ENCODE measurements at regions not wholly inside any gene's neighbourhood (a gene's known extent, or its start where the extent isn't known, plus 50 kb on each side); places are given as distances from the start of the nearest gene placed in this dataset.

- H3K9me3 ChIP-seq (ENCODE audit: low read depth), result no peaks in the 10 kb centered on the region
- TF ChIP-seq, protein P1, sequence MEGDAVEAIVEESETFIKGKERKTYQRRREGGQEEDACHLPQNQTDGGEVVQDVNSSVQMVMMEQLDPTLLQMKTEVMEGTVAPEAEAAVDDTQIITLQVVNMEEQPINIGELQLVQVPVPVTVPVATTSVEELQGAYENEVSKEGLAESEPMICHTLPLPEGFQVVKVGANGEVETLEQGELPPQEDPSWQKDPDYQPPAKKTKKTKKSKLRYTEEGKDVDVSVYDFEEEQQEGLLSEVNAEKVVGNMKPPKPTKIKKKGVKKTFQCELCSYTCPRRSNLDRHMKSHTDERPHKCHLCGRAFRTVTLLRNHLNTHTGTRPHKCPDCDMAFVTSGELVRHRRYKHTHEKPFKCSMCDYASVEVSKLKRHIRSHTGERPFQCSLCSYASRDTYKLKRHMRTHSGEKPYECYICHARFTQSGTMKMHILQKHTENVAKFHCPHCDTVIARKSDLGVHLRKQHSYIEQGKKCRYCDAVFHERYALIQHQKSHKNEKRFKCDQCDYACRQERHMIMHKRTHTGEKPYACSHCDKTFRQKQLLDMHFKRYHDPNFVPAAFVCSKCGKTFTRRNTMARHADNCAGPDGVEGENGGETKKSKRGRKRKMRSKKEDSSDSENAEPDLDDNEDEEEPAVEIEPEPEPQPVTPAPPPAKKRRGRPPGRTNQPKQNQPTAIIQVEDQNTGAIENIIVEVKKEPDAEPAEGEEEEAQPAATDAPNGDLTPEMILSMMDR (IDR thresholded peaks at IDR 0.05; ENCODE audit: low read depth, low read length), result no peak
These were observed 132.8 kb upstream of the UGT8 start for GRCh38 chr4:114465766-114466165.

DNA sequence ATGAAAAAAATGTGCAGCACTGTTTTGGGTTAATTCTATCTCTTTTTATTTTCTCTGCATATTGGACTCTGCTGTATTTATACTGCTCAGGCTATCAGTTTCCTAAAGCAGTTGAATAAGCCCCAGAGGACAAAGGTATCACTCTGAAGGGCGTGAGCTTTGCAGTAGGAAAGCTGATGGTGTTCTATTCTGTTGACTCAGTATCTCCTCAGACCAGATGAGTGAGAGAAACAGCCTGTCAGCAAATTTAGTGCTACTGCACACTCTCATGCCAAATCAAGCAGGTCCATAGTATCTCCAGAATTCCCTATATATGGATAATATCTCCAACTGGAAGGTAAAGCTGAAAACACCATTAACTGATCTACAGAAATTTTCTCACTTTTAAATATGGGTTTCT lies 132.3 kb upstream of the UGT8 start:
- no peak for DNase-seq (ENCODE audit: low read depth in 1 of 2, low spot score in 1 of 2)
- TF ChIP-seq, protein P1 (IDR thresholded peaks at IDR 0.05; ENCODE audit: low read depth, low read length), result no peak
- Histone ChIP-seq H3K4me1 (ENCODE audit: low read depth) (no peaks in the 10 kb centered on the region), H3K27me3 (no peaks in the 10 kb centered on the region), H3K9me3 (ENCODE audit: low read depth) (no peaks in the 10 kb centered on the region), H3K27ac (no peak overlapping the region), H3K4me3 (no peak overlapping the region), H3K36me3 (no peaks in the 10 kb centered on the region)

More at GRCh38 chr4:114465766-114466165, 132.8 kb upstream of the UGT8 start:
- no peaks in the 10 kb centered on the region for H3K36me3 ChIP-seq
- no peaks in the 10 kb centered on the region for H3K27me3 ChIP-seq
- no peak for DNase-seq (ENCODE audit: low read depth in 1 of 2, low spot score in 1 of 2)
- H3K4me3 ChIP-seq, result no peak overlapping the region
- no peak overlapping the region for H3K27ac ChIP-seq
- H3K4me1 ChIP-seq (ENCODE audit: low read depth), result no peaks in the 10 kb centered on the region

- no peak overlapping the region for H3K4me3 ChIP-seq
- DNase-seq (ENCODE audit: low read depth in 1 of 2, low spot score in 1 of 2), result no peak
- TF ChIP-seq, protein P1 (IDR thresholded peaks at IDR 0.05; ENCODE audit: low read depth, low read length), result no peak
These were observed 126.2 kb upstream of the UGT8 start for GRCh38 chr4:114472269-114473032.

GRCh38 chr4:114474188-114474800 lies 124.3 kb upstream of the UGT8 start:
- H3K36me3 ChIP-seq, result no peaks in the 10 kb centered on the region
- TF ChIP-seq, protein P1 (IDR thresholded peaks at IDR 0.05; ENCODE audit: low read depth, low read length), result no peak
- no peak for DNase-seq (ENCODE audit: low read depth in 1 of 2, low spot score in 1 of 2)
- H3K27me3 ChIP-seq, result no peaks in the 10 kb centered on the region
- no peak overlapping the region for H3K4me3 ChIP-seq
- H3K4me1 ChIP-seq (ENCODE audit: low read depth), result no peaks in the 10 kb centered on the region
- no peaks in the 10 kb centered on the region for H3K9me3 ChIP-seq (ENCODE audit: low read depth)
- no peak overlapping the region for H3K27ac ChIP-seq

More at GRCh38 chr4:114472269-114473032, 126.2 kb upstream of the UGT8 start:
- Histone ChIP-seq H3K27me3 (no peaks in the 10 kb centered on the region), H3K27ac (no peak overlapping the region), H3K36me3 (no peaks in the 10 kb centered on the region), H3K4me1 (ENCODE audit: low read depth) (no peaks in the 10 kb centered on the region), H3K9me3 (ENCODE audit: low read depth) (no peaks in the 10 kb centered on the region)

DNA sequence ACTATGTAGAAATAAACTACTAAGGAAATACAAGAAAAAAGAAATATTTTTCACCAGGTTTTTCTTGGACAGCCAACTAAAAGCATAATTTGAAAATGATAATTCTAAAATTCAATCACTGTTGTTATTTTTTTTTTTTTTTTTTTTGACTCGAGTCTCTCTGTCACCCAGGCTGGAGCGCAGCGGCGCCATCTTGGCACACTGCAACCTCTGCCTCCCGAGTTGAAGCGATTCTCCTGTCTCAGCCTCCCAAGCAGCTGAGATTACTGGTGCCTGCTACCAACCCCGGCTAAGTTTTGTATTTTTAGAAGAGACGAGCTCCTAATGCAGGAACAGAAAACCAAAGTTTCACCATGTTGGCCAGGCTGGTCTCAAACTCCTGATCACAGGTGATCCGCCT lies 122.3 kb upstream of the UGT8 start:
- Histone ChIP-seq H3K27ac (no peak overlapping the region), H3K9me3 (ENCODE audit: low read depth) (no peaks in the 10 kb centered on the region), H3K4me1 (ENCODE audit: low read depth) (no peaks in the 10 kb centered on the region), H3K36me3 (no peaks in the 10 kb centered on the region), H3K4me3 (no peak overlapping the region), H3K27me3 (no peaks in the 10 kb centered on the region)
- TF ChIP-seq, protein P1 (IDR thresholded peaks at IDR 0.05; ENCODE audit: low read depth, low read length), result no peak
- DNase-seq (ENCODE audit: low read depth in 1 of 2, low spot score in 1 of 2), result no peak

Data from cardiac muscle cell (in vitro differentiated cells and primary cell).